HCT116 (cell line): ENCODE measurements at regions not wholly inside any gene's neighbourhood (a gene's known extent, or its start where the extent isn't known, plus 50 kb on each side); places are given as distances from the start of the nearest gene placed in this dataset.

Experiments used
- ATAC-seq: fragments of 200-7000 bp; cut with Tn5 transposase; 2 replicates; pipeline ENCODE4 v1.9.1; 2020; ENCODE audit warnings: mild to moderate bottlenecking, moderate library complexity
- BruUV-seq: library from RNA; stranded (reverse); fragments of 400-500 nt; replicated peaks from 2 replicates; lab custom pipeline; 2021; lab: Mats Ljungman, UMichigan
- CTCF ChIA-PET: fragments of 300-600 bp; sonication (Branson Sonifier 250); formaldehyde crosslinking; loops from one replicate; lab custom pipeline; 2021; ENCODE audit warnings: antibody characterized with exemption; lab: Charles Lee
- POLR2A ChIA-PET: fragments of 300-600, 350-600 bp; sonication (Branson Sonifier 250); formaldehyde crosslinking; loops from one replicate; lab custom pipeline; 2021; ENCODE audit warnings: antibody characterized with exemption; lab: Charles Lee
- RAD21 ChIA-PET, 2 experiments: fragments of 300-600 bp; sonication (Branson Sonifier 250); formaldehyde crosslinking; loops; one replicate each; lab custom pipeline; 2023; ENCODE audit warnings: low total read pairs in 2 of 2; ENCODE audit not compliant: uncharacterized antibody in 2 of 2, unreplicated experiment in 2 of 2, low non-redundant PET in 1 of 2; lab: Charles Lee
- DNase-seq: peaks from one replicate; pipeline ENCODE4 v3.0.0-alpha.2; 2010; ENCODE audit warnings: low read depth, low spot score
- H2AFZ ChIP-seq: fragments of 200-600 bp; shearing (Covaris generic), sonication (generic); 2 replicates; pipeline ENCODE4 v1.6.1; 2017; ENCODE audit warnings: low read depth, mixed run types, mixed read lengths, antibody characterized with exemption, low read length; ENCODE audit not compliant: poor library complexity, severe bottlenecking
- H3K27ac ChIP-seq: 2 replicates; pipeline ENCODE4 v1.5.1; 2012; ENCODE audit warnings: low read depth, low read length
- H3K27me3 ChIP-seq: fragments of 200-600 bp; sonication (generic); 2 replicates; pipeline ENCODE4 v1.6.1; 2016; ENCODE audit warnings: mixed run types, low read length, mixed read lengths; ENCODE audit not compliant: insufficient read depth
- H3K36me3 ChIP-seq, 2 experiments: fragments of 200-500 bp in 1 of 2; fragments of 200-600 bp in 1 of 2; sonication (Bioruptor generic) in 1 of 2; sonication (generic) in 1 of 2; 2 replicates each; pipeline versions ENCODE4 v1.5.1 to v1.6.1; 2014 to 2016; ENCODE audit warnings: low read length in 2 of 2, inconsistent platforms in 1 of 2, mixed read lengths in 1 of 2, mixed run types in 1 of 2; ENCODE audit not compliant: insufficient read depth in 2 of 2, control insufficient read depth in 1 of 2
- H3K4me1 ChIP-seq, 2 experiments: fragments of 200-600 bp in 1 of 2; sonication (generic) in 1 of 2; 2 replicates each; pipeline versions ENCODE4 v1.5.1 to v1.6.1; 2012 to 2017; ENCODE audit warnings: low read length in 2 of 2, inconsistent platforms in 1 of 2, mild to moderate bottlenecking in 1 of 2, mixed read lengths in 1 of 2, mixed run types in 1 of 2, moderate library complexity in 1 of 2; ENCODE audit not compliant: insufficient read depth in 2 of 2, control insufficient read depth in 1 of 2
- H3K4me2 ChIP-seq: fragments of 200-600 bp; sonication (generic); 2 replicates; pipeline ENCODE4 v1.6.1; 2017; ENCODE audit warnings: mixed run types, low read length, mixed read lengths
- H3K4me3 ChIP-seq, 2 experiments: fragments of 200-600 bp in 1 of 2; sonication (generic) in 1 of 2; replicated peaks in 1 of 2; 2 replicates each; pipeline ENCODE4 v1.5.1; 2011 to 2016; ENCODE audit warnings: low read length in 2 of 2, control low read depth in 1 of 2, low read depth in 1 of 2, mild to moderate bottlenecking in 1 of 2, mixed read lengths in 1 of 2, mixed run types in 1 of 2
- H3K79me2 ChIP-seq: fragments of 200-600 bp; sonication (generic); 2 replicates; pipeline ENCODE4 v1.6.1; 2017; ENCODE audit warnings: mild to moderate bottlenecking, mixed run types, low read length, moderate library complexity, mixed read lengths; ENCODE audit not compliant: insufficient read depth
- H3K9ac ChIP-seq: fragments of 200-600 bp; sonication (generic); 2 replicates; pipeline ENCODE4 v1.6.1; 2016; ENCODE audit warnings: low read length, mixed read lengths
- H3K9me2 ChIP-seq: fragments of 200-600 bp; sonication (generic), shearing (Covaris generic); 2 replicates; pipeline ENCODE4 v1.6.1; 2017; ENCODE audit warnings: mixed run types, mild to moderate bottlenecking, moderate library complexity; ENCODE audit not compliant: insufficient read depth
- H3K9me3 ChIP-seq, 2 experiments: fragments of 200-500 bp in 1 of 2; fragments of 200-600 bp in 1 of 2; sonication (Bioruptor generic) in 1 of 2; sonication (generic) in 1 of 2; 2 replicates each; pipeline ENCODE4 v1.6.1; 2014 to 2017; ENCODE audit warnings: low read length in 2 of 2, mixed read lengths in 2 of 2, inconsistent platforms in 1 of 2, low read depth in 1 of 2, mild to moderate bottlenecking in 1 of 2, mixed run types in 1 of 2, moderate library complexity in 1 of 2; ENCODE audit not compliant: control insufficient read depth in 1 of 2, insufficient read depth in 1 of 2
- H4K20me1 ChIP-seq: fragments of 200-600 bp; sonication (generic), shearing (Covaris generic); 2 replicates; pipeline ENCODE4 v1.6.1; 2017; ENCODE audit warnings: mixed run types, mild to moderate bottlenecking, moderate library complexity; ENCODE audit not compliant: insufficient read depth
- ATF3 ChIP-seq: IDR thresholded peaks from 2 replicates; pipeline ENCODE4 v1.6.1; 2012
- CBX3 ChIP-seq: IDR thresholded peaks from 2 replicates; pipeline ENCODE4 v1.6.1; 2012; ENCODE audit warnings: low read depth
- CEBPB ChIP-seq: IDR thresholded peaks from 2 replicates; pipeline ENCODE4 v1.6.1; 2012; ENCODE audit warnings: low read depth
- EZH2 ChIP-seq: fragments of 200-600 bp; sonication (generic); IDR thresholded peaks from 2 replicates; pipeline ENCODE4 v1.6.1; 2017; ENCODE audit warnings: antibody characterized with exemption, mixed run types
- POLR2A ChIP-seq: IDR thresholded peaks from 2 replicates; pipeline ENCODE4 v1.7.0; 2011; ENCODE audit warnings: borderline replicate concordance; ENCODE audit not compliant: insufficient read depth, insufficient read length; ENCODE audit errors: extremely low read depth
- POLR2AphosphoS5 ChIP-seq: IDR thresholded peaks from 2 replicates; pipeline ENCODE4 v1.6.1; 2011; ENCODE audit warnings: mild to moderate bottlenecking, low read depth, low read length, moderate library complexity
- RAD21 ChIP-seq: IDR thresholded peaks from 2 replicates; pipeline ENCODE4 v1.6.1; 2012; ENCODE audit warnings: low read depth, mild to moderate bottlenecking
- SIN3A ChIP-seq: IDR thresholded peaks from 2 replicates; pipeline ENCODE4 v1.6.1; 2012; ENCODE audit warnings: low read depth
- SP1 ChIP-seq: IDR thresholded peaks from 2 replicates; pipeline ENCODE4 v1.6.1; 2012; ENCODE audit warnings: low read depth
- TCF7L2 ChIP-seq: IDR thresholded peaks from 2 replicates; pipeline ENCODE4 v1.7.0; 2011; ENCODE audit warnings: borderline replicate concordance, inconsistent platforms; ENCODE audit not compliant: insufficient read depth, insufficient read length; ENCODE audit errors: extremely low read depth
- YY1 ChIP-seq: IDR thresholded peaks from 2 replicates; pipeline ENCODE4 v1.6.1; 2011; ENCODE audit warnings: low read length, low read depth, moderate library complexity, mild to moderate bottlenecking; ENCODE audit not compliant: insufficient replicate concordance; ENCODE audit errors: extremely low read depth
- ZFX ChIP-seq: fragments of 450-650 bp; IDR thresholded peaks from 2 replicates; pipeline ENCODE4 v1.6.1; 2017
- ZNF274 ChIP-seq: fragments of 200-500 bp; sonication (Bioruptor generic); IDR thresholded peaks from 2 replicates; pipeline ENCODE4 v1.6.1; 2014; ENCODE audit warnings: mild to moderate bottlenecking, low read depth, low read length, inconsistent platforms
- intact Hi-C: fragments of 100-400 bp; cut with micrococcal nuclease; formaldehyde crosslinking; loops from 2 replicates; pipeline ENCODE4 v1.10.0; 2022
- TF ChIP-seq, protein P1 (sequence below): IDR thresholded peaks from 2 replicates; pipeline ENCODE4 v1.6.1; 2012; ENCODE audit warnings: low read depth

DNA sequence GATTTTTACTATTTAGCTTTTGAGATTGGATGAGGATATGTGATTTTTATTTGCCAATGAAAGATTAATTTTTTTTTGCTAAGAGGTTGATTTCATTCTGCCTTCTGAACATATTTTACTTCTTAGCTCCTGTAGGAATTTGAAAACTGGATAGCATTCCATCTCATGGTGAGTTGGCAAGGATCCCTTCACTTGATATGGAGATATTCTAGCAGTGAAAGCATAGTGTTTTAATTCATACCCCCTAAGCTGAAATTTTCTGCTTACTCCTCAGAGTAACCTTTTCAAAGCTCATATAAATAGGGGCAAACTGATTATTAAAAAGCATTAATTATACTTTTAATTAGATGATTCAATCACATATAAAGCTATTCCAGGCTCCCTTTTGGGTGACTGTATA is 61.0 kb upstream of the KCNJ3 start:
- Histone ChIP-seq H3K27me3 (no peaks in the 10 kb centered on the region), H3K9ac (no peak overlapping the region), H2AFZ (no peak overlapping the region), H3K79me2 (no peaks in the 10 kb centered on the region), H3K27ac (no peak overlapping the region), H3K9me3 (no peaks in the 10 kb centered on the region), H3K4me1 (no peaks in the 10 kb centered on the region), H3K36me3 (no peaks in the 10 kb centered on the region), H3K9me2 (no peaks in the 10 kb centered on the region), H4K20me1 (no peaks in the 10 kb centered on the region), H3K4me3 (no peak overlapping the region), H3K4me2 (no peak overlapping the region)
- DNase-seq (no peak), ATAC-seq (no peak)
- TF ChIP-seq, protein P1, sequence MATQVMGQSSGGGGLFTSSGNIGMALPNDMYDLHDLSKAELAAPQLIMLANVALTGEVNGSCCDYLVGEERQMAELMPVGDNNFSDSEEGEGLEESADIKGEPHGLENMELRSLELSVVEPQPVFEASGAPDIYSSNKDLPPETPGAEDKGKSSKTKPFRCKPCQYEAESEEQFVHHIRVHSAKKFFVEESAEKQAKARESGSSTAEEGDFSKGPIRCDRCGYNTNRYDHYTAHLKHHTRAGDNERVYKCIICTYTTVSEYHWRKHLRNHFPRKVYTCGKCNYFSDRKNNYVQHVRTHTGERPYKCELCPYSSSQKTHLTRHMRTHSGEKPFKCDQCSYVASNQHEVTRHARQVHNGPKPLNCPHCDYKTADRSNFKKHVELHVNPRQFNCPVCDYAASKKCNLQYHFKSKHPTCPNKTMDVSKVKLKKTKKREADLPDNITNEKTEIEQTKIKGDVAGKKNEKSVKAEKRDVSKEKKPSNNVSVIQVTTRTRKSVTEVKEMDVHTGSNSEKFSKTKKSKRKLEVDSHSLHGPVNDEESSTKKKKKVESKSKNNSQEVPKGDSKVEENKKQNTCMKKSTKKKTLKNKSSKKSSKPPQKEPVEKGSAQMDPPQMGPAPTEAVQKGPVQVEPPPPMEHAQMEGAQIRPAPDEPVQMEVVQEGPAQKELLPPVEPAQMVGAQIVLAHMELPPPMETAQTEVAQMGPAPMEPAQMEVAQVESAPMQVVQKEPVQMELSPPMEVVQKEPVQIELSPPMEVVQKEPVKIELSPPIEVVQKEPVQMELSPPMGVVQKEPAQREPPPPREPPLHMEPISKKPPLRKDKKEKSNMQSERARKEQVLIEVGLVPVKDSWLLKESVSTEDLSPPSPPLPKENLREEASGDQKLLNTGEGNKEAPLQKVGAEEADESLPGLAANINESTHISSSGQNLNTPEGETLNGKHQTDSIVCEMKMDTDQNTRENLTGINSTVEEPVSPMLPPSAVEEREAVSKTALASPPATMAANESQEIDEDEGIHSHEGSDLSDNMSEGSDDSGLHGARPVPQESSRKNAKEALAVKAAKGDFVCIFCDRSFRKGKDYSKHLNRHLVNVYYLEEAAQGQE = no peak
- no peak for TF ChIP-seq ATF3
- no peak for TF ChIP-seq POLR2A
- no peak for TF ChIP-seq EZH2
- no peak for TF ChIP-seq CBX3
- no peak for TF ChIP-seq CEBPB
- TF ChIP-seq ZNF274 = no peak
- no peak for TF ChIP-seq RAD21
- no peak for TF ChIP-seq TCF7L2
- TF ChIP-seq SIN3A = no peak
- TF ChIP-seq POLR2AphosphoS5 = no peak
- TF ChIP-seq ZFX = no peak
- no peak for TF ChIP-seq YY1
- TF ChIP-seq SP1 = no peak
- ChIA-PET POLR2A (no interaction called here), CTCF (interaction anchor here (1.6 kb wide), 1 partner anchor 14 kb away, joined by 7 read pairs; no protein-coding TSS in a partner anchor), RAD21 (no interaction called here)
- intact Hi-C loops = no loop called here
- no TSS peak for BruUV-seq
